HCT116 (cell line): ENCODE measurements at regions not wholly inside any gene's neighbourhood (a gene's known extent, or its start where the extent isn't known, plus 50 kb on each side); places are given as distances from the start of the nearest gene placed in this dataset.

Experiments
- CTCF ChIP-seq, 3 experiments: fragments of 200-600 bp in 1 of 3; sonication (generic) in 1 of 3; IDR thresholded peaks in 2 of 3; conservative IDR thresholded peaks in 1 of 3; 2 replicates each; pipeline ENCODE4 v1.5.1; 2012 to 2017; ENCODE audit warnings: low read depth in 2 of 3, low read length in 2 of 3, antibody characterized with exemption in 1 of 3, borderline replicate concordance in 1 of 3, control low read depth in 1 of 3, mild to moderate bottlenecking in 1 of 3, mixed read lengths in 1 of 3, mixed run types in 1 of 3, moderate library complexity in 1 of 3; ENCODE audit not compliant: insufficient read depth in 1 of 3
- EGR1 ChIP-seq: IDR thresholded peaks from 2 replicates; pipeline ENCODE4 v1.6.1; 2012; ENCODE audit warnings: low read depth
- EZH2 ChIP-seq: fragments of 200-600 bp; sonication (generic); IDR thresholded peaks from 2 replicates; pipeline ENCODE4 v1.6.1; 2017; ENCODE audit warnings: antibody characterized with exemption, mixed run types
- POLR2A ChIP-seq: IDR thresholded peaks from 2 replicates; pipeline ENCODE4 v1.7.0; 2011; ENCODE audit warnings: borderline replicate concordance; ENCODE audit not compliant: insufficient read depth, insufficient read length; ENCODE audit errors: extremely low read depth
- TCF7L2 ChIP-seq: IDR thresholded peaks from 2 replicates; pipeline ENCODE4 v1.7.0; 2011; ENCODE audit warnings: borderline replicate concordance, inconsistent platforms; ENCODE audit not compliant: insufficient read depth, insufficient read length; ENCODE audit errors: extremely low read depth
- ZNF274 ChIP-seq: fragments of 200-500 bp; sonication (Bioruptor generic); IDR thresholded peaks from 2 replicates; pipeline ENCODE4 v1.6.1; 2014; ENCODE audit warnings: mild to moderate bottlenecking, low read depth, low read length, inconsistent platforms
- TF ChIP-seq, protein P1 (sequence below): IDR thresholded peaks from 2 replicates; pipeline ENCODE4 v1.6.1; 2012
- TF ChIP-seq, protein P2 (sequence below): IDR thresholded peaks from 2 replicates; pipeline ENCODE4 v1.6.1; 2012

DNA sequence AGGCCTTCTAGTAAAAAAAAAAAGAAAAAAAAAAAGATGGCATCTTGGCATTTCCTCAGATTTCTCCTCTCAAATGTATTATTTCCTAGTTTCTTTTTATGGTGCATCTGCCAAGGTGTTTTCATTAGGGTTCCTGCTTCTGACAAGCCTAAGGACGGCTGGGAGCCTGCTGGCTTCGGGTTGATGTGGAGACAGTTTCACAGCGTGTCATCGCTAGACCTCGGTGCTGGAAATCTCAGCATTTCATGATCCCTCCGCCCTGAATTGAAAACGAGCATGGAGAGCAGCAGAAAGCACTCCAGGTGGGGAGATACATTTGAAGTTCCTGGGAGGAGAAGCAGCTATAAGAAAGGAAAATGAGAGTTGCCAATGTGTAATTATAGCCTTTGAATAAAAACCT is 283.9 kb upstream of the CNTN5 start:
- TF ChIP-seq CTCF (IDR thresholded peaks at IDR 0.05 in 2 of 3, conservative IDR thresholded peaks at IDR 0.05 in 1 of 3; ENCODE audit: borderline replicate concordance in 1 of 3, insufficient read depth in 1 of 3, low read depth in 2 of 3, low read length in 2 of 3) (no peak), EZH2 (no peak), POLR2A (no peak), EGR1 (no peak), TCF7L2 (no peak), ZNF274 (no peak)
- TF ChIP-seq, protein P1, sequence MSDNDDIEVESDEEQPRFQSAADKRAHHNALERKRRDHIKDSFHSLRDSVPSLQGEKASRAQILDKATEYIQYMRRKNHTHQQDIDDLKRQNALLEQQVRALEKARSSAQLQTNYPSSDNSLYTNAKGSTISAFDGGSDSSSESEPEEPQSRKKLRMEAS: no peak
- TF ChIP-seq, protein P2, sequence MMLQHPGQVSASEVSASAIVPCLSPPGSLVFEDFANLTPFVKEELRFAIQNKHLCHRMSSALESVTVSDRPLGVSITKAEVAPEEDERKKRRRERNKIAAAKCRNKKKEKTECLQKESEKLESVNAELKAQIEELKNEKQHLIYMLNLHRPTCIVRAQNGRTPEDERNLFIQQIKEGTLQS: no peak
